ENCODE measurements at regions not wholly inside any gene's neighbourhood (a gene's known extent, or its start where the extent isn't known, plus 50 kb on each side); places are given as distances from the start of the nearest gene placed in this dataset.

DNA sequence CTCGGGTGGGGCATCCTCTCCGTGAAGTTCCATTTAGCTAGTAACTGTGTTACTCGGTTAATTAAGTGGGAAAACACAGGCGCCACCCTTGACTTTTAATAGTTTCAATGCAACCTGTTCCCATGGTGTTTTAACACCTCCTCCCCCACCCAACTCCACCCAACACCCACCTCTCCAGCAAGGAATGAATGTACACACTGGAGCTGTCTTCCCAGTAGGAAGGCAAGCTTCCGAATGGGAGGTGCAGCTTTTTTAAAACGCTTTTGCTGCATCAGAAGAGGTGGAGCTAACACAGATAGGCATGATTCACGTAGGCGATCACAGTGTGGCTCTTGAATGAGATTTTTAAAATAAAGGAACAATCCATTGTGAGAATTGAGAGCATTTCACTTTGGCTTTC is 73.8 kb upstream of the AGAP1 start:
- Histone ChIP-seq H4K20me1 (replicated peaks; ENCODE audit: insufficient read depth) (no peaks in the 10 kb centered on the region), H2AFZ (peak overlapping the region; percentile 32; the same call in 1 of the 2 replicates), H3K79me2 (replicated peaks; ENCODE audit: insufficient read depth) (no peaks in the 10 kb centered on the region), H3K36me3 (ENCODE audit: insufficient read depth) (no peaks in the 10 kb centered on the region), H3K4me1 (ENCODE audit: insufficient read depth) (no peaks in the 10 kb centered on the region), H3K4me2 (no peak overlapping the region), H3K4me3 (no peak overlapping the region), H3K27me3 (ENCODE audit: insufficient read depth) (no peaks in the 10 kb centered on the region), H3K9me2 (ENCODE audit: insufficient read depth) (0 out of 2 replicates have a peak, but pooled peaks cover 5% of the 10 kb centered on the region), H3K27ac (ENCODE audit: low read depth) (no peak overlapping the region), H3F3A (replicated peaks; ENCODE audit: low read depth) (no peaks in the 10 kb centered on the region)
- no peak for DNase-seq (ENCODE audit: low spot score)
- no peak for ATAC-seq
- TF ChIP-seq POLR2AphosphoS5 (IDR thresholded peaks at IDR 0.05; ENCODE audit: low read depth) (no peak), NANOG (IDR thresholded peaks at IDR 0.05; ENCODE audit: borderline replicate concordance) (no peak), EZH2phosphoT487 (IDR thresholded peaks at IDR 0.05; ENCODE audit: unreplicated experiment) (no peak), EZH2 (IDR thresholded peaks at IDR 0.05; ENCODE audit: low read depth, unreplicated experiment) (no peak), ZNF331 (CRISPR knock-in tag; IDR thresholded peaks at IDR 0.05; ENCODE audit: low read depth) (no peak), JUNB (IDR thresholded peaks at IDR 0.05; ENCODE audit: unreplicated experiment) (no peak), STAT1 (IDR thresholded peaks at IDR 0.05; ENCODE audit: unreplicated experiment) (no peak), CREB1 (CRISPR knock-in tag; IDR thresholded peaks at IDR 0.05; ENCODE audit: low read depth) (no peak), ZNF114 (CRISPR knock-in tag; IDR thresholded peaks at IDR 0.05) (no peak)
- TF ChIP-seq, protein P1, sequence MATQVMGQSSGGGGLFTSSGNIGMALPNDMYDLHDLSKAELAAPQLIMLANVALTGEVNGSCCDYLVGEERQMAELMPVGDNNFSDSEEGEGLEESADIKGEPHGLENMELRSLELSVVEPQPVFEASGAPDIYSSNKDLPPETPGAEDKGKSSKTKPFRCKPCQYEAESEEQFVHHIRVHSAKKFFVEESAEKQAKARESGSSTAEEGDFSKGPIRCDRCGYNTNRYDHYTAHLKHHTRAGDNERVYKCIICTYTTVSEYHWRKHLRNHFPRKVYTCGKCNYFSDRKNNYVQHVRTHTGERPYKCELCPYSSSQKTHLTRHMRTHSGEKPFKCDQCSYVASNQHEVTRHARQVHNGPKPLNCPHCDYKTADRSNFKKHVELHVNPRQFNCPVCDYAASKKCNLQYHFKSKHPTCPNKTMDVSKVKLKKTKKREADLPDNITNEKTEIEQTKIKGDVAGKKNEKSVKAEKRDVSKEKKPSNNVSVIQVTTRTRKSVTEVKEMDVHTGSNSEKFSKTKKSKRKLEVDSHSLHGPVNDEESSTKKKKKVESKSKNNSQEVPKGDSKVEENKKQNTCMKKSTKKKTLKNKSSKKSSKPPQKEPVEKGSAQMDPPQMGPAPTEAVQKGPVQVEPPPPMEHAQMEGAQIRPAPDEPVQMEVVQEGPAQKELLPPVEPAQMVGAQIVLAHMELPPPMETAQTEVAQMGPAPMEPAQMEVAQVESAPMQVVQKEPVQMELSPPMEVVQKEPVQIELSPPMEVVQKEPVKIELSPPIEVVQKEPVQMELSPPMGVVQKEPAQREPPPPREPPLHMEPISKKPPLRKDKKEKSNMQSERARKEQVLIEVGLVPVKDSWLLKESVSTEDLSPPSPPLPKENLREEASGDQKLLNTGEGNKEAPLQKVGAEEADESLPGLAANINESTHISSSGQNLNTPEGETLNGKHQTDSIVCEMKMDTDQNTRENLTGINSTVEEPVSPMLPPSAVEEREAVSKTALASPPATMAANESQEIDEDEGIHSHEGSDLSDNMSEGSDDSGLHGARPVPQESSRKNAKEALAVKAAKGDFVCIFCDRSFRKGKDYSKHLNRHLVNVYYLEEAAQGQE (IDR thresholded peaks at IDR 0.05; ENCODE audit: unreplicated experiment) = no peak
- TF ChIP-seq, protein P2, sequence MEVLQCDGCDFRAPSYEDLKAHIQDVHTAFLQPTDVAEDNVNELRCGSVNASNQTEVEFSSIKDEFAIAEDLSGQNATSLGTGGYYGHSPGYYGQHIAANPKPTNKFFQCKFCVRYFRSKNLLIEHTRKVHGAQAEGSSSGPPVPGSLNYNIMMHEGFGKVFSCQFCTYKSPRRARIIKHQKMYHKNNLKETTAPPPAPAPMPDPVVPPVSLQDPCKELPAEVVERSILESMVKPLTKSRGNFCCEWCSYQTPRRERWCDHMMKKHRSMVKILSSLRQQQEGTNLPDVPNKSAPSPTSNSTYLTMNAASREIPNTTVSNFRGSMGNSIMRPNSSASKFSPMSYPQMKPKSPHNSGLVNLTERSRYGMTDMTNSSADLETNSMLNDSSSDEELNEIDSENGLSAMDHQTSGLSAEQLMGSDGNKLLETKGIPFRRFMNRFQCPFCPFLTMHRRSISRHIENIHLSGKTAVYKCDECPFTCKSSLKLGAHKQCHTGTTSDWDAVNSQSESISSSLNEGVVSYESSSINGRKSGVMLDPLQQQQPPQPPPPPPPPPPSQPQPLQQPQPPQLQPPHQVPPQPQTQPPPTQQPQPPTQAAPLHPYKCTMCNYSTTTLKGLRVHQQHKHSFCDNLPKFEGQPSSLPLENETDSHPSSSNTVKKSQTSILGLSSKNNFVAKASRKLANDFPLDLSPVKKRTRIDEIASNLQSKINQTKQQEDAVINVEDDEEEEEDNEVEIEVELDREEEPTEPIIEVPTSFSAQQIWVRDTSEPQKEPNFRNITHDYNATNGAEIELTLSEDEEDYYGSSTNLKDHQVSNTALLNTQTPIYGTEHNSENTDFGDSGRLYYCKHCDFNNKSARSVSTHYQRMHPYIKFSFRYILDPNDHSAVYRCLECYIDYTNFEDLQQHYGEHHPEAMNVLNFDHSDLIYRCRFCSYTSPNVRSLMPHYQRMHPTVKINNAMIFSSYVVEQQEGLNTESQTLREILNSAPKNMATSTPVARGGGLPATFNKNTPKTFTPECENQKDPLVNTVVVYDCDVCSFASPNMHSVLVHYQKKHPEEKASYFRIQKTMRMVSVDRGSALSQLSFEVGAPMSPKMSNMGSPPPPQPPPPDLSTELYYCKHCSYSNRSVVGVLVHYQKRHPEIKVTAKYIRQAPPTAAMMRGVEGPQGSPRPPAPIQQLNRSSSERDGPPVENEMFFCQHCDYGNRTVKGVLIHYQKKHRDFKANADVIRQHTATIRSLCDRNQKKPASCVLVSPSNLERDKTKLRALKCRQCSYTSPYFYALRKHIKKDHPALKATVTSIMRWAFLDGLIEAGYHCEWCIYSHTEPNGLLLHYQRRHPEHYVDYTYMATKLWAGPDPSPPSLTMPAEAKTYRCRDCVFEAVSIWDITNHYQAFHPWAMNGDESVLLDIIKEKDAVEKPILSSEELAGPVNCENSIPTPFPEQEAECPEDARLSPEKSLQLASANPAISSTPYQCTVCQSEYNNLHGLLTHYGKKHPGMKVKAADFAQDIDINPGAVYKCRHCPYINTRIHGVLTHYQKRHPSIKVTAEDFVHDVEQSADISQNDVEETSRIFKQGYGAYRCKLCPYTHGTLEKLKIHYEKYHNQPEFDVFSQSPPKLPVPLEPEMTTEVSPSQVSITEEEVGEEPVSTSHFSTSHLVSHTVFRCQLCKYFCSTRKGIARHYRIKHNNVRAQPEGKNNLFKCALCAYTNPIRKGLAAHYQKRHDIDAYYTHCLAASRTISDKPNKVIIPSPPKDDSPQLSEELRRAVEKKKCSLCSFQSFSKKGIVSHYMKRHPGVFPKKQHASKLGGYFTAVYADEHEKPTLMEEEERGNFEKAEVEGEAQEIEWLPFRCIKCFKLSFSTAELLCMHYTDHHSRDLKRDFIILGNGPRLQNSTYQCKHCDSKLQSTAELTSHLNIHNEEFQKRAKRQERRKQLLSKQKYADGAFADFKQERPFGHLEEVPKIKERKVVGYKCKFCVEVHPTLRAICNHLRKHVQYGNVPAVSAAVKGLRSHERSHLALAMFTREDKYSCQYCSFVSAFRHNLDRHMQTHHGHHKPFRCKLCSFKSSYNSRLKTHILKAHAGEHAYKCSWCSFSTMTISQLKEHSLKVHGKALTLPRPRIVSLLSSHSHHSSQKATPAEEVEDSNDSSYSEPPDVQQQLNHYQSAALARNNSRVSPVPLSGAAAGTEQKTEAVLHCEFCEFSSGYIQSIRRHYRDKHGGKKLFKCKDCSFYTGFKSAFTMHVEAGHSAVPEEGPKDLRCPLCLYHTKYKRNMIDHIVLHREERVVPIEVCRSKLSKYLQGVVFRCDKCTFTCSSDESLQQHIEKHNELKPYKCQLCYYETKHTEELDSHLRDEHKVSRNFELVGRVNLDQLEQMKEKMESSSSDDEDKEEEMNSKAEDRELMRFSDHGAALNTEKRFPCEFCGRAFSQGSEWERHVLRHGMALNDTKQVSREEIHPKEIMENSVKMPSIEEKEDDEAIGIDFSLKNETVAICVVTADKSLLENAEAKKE (CRISPR knock-in tag; IDR thresholded peaks at IDR 0.05) = no peak
- TF ChIP-seq, protein P3, sequence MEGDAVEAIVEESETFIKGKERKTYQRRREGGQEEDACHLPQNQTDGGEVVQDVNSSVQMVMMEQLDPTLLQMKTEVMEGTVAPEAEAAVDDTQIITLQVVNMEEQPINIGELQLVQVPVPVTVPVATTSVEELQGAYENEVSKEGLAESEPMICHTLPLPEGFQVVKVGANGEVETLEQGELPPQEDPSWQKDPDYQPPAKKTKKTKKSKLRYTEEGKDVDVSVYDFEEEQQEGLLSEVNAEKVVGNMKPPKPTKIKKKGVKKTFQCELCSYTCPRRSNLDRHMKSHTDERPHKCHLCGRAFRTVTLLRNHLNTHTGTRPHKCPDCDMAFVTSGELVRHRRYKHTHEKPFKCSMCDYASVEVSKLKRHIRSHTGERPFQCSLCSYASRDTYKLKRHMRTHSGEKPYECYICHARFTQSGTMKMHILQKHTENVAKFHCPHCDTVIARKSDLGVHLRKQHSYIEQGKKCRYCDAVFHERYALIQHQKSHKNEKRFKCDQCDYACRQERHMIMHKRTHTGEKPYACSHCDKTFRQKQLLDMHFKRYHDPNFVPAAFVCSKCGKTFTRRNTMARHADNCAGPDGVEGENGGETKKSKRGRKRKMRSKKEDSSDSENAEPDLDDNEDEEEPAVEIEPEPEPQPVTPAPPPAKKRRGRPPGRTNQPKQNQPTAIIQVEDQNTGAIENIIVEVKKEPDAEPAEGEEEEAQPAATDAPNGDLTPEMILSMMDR (conservative IDR thresholded peaks at IDR 0.05; ENCODE audit: low read depth in 2 of 2) = no peak
- TF ChIP-seq, protein P4, sequence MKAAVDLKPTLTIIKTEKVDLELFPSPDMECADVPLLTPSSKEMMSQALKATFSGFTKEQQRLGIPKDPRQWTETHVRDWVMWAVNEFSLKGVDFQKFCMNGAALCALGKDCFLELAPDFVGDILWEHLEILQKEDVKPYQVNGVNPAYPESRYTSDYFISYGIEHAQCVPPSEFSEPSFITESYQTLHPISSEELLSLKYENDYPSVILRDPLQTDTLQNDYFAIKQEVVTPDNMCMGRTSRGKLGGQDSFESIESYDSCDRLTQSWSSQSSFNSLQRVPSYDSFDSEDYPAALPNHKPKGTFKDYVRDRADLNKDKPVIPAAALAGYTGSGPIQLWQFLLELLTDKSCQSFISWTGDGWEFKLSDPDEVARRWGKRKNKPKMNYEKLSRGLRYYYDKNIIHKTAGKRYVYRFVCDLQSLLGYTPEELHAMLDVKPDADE (IDR thresholded peaks at IDR 0.05) = no peak
- Mint-ChIP-seq H3K4me1 (peaks cover 5% of the 10 kb centered on the region; the same call in 2 of the 3 replicates), H3K9me3 (peaks cover 6% of the 10 kb centered on the region; the same call in 1 of the 3 replicates), H3K36me3 (ENCODE audit: low read depth) (peaks cover 4% of the 10 kb centered on the region; the same call in 1 of the 3 replicates), H3K27me3 (ENCODE audit: insufficient read depth, low read depth, poor library complexity) (peaks cover 4% of the 10 kb centered on the region), H3K27ac (no peak overlapping the region), H3K4me3 (no peak overlapping the region)

Measured in GM23338 (cell line).